Gastroesophageal sphincter (tissue), 4 donors: ENCODE measurements at regions not wholly inside any gene's neighbourhood (a gene's known extent, or its start where the extent isn't known, plus 50 kb on each side); places are given as distances from the start of the nearest gene placed in this dataset.

ENCODE experiments used
- ATAC-seq: fragments of 150-250 bp; one replicate; pipeline ENCODE4 v1.9.1; 2016; ENCODE audit warnings: mild to moderate bottlenecking, moderate library complexity
- H3K27ac ChIP-seq, 4 donors: fragments of 200-600 bp; sonication (generic) in 3 of 4; 1 replicate in 3 of 4; 2 replicates in 1 of 4; pipeline ENCODE4 v1.5.1; 2016 to 2019
- H3K27me3 ChIP-seq: fragments of 200-600 bp; sonication (generic); one replicate; pipeline ENCODE4 v1.5.1; 2019
- H3K36me3 ChIP-seq, 2 donors: fragments of 200-600 bp; sonication (generic); one replicate each; pipeline ENCODE4 v1.5.1; 2019; ENCODE audit warnings: control low read depth in 1 of 2
- H3K4me1 ChIP-seq, 3 donors: fragments of 200-600 bp; sonication (generic); 1 replicate in 2 of 3; 2 replicates in 1 of 3; pipeline ENCODE4 v1.5.1; 2016 to 2019; ENCODE audit warnings: control low read depth in 2 of 3
- H3K4me3 ChIP-seq, 2 donors: fragments of 200-600 bp; sonication (generic); one replicate each; pipeline ENCODE4 v1.5.1; 2019; ENCODE audit warnings: mild to moderate bottlenecking in 1 of 2, moderate library complexity in 1 of 2
- H3K9me3 ChIP-seq, 3 donors: fragments of 200-600 bp; sonication (generic); one replicate each; pipeline ENCODE4 v1.5.1; 2017 to 2019; ENCODE audit warnings: control low read depth in 2 of 3
- EP300 ChIP-seq: sonication (generic); formaldehyde crosslinking; IDR thresholded peaks from one replicate; pipeline ENCODE4 v1.6.1; 2017; ENCODE audit warnings: antibody characterized with exemption, mild to moderate bottlenecking
- POLR2A ChIP-seq, 2 donors: fragments of 450-650 bp; IDR thresholded peaks; one replicate each; pipeline ENCODE4 v1.6.1; 2017; ENCODE audit warnings: antibody characterized with exemption in 2 of 2, mild to moderate bottlenecking in 2 of 2, moderate library complexity in 1 of 2
- POLR2AphosphoS5 ChIP-seq: sonication (generic); formaldehyde crosslinking; IDR thresholded peaks from one replicate; pipeline ENCODE4 v1.6.1; 2017; ENCODE audit warnings: antibody characterized with exemption
- WGBS, 2 donors: methylation state at CpG; one replicate each; pipeline ENCODE4 v1.1.5; 2018; ENCODE audit warnings: low coverage in 1 of 2; 5-methylcytosine and 5-hydroxymethylcytosine counted together
- TF ChIP-seq, protein P1 (sequence below), 4 experiments: fragments of 200-600 bp in 2 of 4; fragments of 450-650 bp in 2 of 4; sonication (generic) in 1 of 4; IDR thresholded peaks; one replicate each; pipeline ENCODE4 v1.5.1; 2017 to 2019; ENCODE audit warnings: antibody characterized with exemption in 4 of 4, mild to moderate bottlenecking in 2 of 4, moderate library complexity in 2 of 4

DNA sequence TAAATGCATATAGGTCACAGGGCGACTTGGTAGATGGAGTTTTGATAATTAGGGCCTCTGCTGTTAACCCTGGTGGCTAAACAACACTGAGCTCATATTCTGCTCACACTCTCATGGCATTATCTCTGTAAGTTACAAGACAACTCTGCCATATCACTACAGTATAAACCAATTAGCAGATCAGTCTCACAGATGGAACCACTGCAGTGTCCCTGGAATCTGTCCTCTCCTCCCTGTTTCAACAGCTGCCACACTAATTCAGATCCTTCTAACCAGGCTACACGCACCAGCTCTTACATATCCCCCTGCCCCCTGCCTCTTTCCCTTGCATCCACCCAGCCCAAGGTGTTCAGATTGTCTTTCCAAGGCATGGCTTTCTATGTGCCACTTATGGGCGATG lies 161.0 kb upstream of the RMST start:
- TF ChIP-seq POLR2AphosphoS5: no peak
- TF ChIP-seq POLR2A (IDR thresholded peaks at IDR 0.05): no peak
- TF ChIP-seq EP300: no peak
- TF ChIP-seq, protein P1, sequence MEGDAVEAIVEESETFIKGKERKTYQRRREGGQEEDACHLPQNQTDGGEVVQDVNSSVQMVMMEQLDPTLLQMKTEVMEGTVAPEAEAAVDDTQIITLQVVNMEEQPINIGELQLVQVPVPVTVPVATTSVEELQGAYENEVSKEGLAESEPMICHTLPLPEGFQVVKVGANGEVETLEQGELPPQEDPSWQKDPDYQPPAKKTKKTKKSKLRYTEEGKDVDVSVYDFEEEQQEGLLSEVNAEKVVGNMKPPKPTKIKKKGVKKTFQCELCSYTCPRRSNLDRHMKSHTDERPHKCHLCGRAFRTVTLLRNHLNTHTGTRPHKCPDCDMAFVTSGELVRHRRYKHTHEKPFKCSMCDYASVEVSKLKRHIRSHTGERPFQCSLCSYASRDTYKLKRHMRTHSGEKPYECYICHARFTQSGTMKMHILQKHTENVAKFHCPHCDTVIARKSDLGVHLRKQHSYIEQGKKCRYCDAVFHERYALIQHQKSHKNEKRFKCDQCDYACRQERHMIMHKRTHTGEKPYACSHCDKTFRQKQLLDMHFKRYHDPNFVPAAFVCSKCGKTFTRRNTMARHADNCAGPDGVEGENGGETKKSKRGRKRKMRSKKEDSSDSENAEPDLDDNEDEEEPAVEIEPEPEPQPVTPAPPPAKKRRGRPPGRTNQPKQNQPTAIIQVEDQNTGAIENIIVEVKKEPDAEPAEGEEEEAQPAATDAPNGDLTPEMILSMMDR (IDR thresholded peaks at IDR 0.05): no peak
- no peak overlapping the region for H3K4me3 ChIP-seq
- no peaks in the 10 kb centered on the region for H3K9me3 ChIP-seq
- H3K4me1 ChIP-seq: no peaks in the 10 kb centered on the region
- no peaks in the 10 kb centered on the region for H3K27me3 ChIP-seq
- no peaks in the 10 kb centered on the region for H3K36me3 ChIP-seq
- ATAC-seq: no peak
- 72 to 91% methylated on average over 2 to 3 of the region's 3 CpGs for WGBS, 2 donors
- no peak overlapping the region for H3K27ac ChIP-seq

DNA sequence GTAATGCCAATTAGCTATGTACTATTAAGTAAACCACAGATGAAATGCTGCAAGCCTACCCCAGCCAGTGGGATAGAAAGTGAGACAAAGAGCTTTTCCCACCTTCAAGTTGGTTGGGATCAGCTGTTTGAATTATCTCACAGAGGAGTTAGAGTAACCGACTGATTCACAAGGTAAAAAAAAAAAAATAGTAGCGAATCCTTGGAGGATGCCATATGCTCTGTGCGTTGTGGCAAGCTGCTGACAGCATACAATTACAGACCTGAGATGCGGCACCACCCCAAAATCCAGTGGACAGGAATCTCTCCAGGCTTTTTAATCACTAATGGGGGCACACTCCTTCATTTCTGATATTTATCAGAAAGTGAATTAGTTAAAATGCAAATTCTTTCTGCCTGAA lies 157.0 kb upstream of the RMST start:
- H3K4me1 ChIP-seq: no peaks in the 10 kb centered on the region
- no peaks in the 10 kb centered on the region for H3K9me3 ChIP-seq
- H3K4me3 ChIP-seq: no peak overlapping the region
- H3K27ac ChIP-seq: no peak overlapping the region
- no peak for ATAC-seq
- 87 to 95% methylated on average over 4 of the region's 4 CpGs for WGBS, 2 donors
- no peaks in the 10 kb centered on the region for H3K36me3 ChIP-seq
- TF ChIP-seq, protein P1 (IDR thresholded peaks at IDR 0.05): no peak
- TF ChIP-seq EP300: no peak
- TF ChIP-seq POLR2A (IDR thresholded peaks at IDR 0.05): no peak
- TF ChIP-seq POLR2AphosphoS5: no peak
- no peaks in the 10 kb centered on the region for H3K27me3 ChIP-seq

DNA sequence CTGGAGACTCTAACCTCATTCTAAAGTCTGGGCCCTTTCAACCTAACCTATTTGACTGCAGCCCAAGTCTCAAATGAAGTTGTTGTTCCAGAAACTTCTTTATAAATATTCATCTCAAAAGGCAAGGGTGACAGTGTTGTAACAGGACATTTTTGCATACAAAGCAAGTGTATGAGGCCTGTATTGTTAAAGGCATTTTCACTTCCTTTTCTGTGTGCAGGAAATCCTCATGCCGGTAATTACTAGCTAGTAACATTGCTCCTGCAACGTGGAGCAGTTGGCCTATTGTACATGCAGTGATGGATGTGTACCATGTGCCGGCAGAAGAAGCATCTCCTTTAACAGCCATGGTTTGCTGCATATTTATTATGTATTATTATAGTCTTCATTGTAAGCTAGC lies 156.5 kb upstream of the RMST start:
- Histone ChIP-seq H3K4me1 (no peaks in the 10 kb centered on the region), H3K36me3 (no peaks in the 10 kb centered on the region), H3K27me3 (no peaks in the 10 kb centered on the region), H3K9me3 (no peaks in the 10 kb centered on the region), H3K4me3 (no peak overlapping the region), H3K27ac (no peak overlapping the region)
- 25 to 51% methylated on average over 3 of the region's 3 CpGs for WGBS, 2 donors
- no peak for ATAC-seq
- TF ChIP-seq, protein P1 (IDR thresholded peaks at IDR 0.05): no peak
- TF ChIP-seq EP300 (no peak), POLR2AphosphoS5 (no peak), POLR2A (IDR thresholded peaks at IDR 0.05) (no peak)

DNA sequence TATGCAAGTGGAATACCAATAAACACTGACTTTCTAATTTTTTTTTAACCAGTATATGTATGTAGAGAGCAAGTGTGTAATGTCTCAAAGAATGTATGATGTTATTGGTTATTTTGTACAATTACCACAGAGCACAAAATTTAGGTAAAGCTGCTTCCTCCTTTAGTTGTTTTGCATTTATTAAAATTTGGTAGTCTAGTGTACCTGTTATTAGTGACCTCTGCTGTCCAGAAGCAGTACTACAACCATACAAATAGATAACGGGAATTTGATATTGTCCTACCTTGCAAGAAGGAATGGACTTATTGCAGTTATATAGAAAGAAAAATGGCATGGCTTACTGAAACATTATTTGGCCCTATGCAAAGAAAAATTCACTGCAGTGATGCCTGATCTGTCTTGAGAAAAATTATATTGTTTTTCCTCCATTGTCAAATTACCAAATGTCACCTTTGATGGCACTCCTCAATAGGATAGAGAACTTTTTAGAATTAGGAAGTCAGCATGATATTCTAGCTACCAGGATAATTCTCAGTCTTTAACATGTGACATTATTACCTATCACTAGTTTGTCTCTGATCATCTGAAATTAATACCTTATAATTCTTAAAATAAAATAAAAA lies 153.9 kb upstream of the RMST start:
- no peak for ATAC-seq
- H3K36me3 ChIP-seq: no peaks in the 10 kb centered on the region
- 0 to 7% methylated on average over 1 of the region's 1 CpG for WGBS, 2 donors
- H3K9me3 ChIP-seq: no peaks in the 10 kb centered on the region
- no peaks in the 10 kb centered on the region for H3K27me3 ChIP-seq
- H3K27ac ChIP-seq: no peak overlapping the region
- TF ChIP-seq, protein P1 (IDR thresholded peaks at IDR 0.05): peak; percentile 68 to 77 (median 74)
- TF ChIP-seq EP300: no peak
- no peak overlapping the region for H3K4me3 ChIP-seq
- H3K4me1 ChIP-seq: no peaks in the 10 kb centered on the region

DNA sequence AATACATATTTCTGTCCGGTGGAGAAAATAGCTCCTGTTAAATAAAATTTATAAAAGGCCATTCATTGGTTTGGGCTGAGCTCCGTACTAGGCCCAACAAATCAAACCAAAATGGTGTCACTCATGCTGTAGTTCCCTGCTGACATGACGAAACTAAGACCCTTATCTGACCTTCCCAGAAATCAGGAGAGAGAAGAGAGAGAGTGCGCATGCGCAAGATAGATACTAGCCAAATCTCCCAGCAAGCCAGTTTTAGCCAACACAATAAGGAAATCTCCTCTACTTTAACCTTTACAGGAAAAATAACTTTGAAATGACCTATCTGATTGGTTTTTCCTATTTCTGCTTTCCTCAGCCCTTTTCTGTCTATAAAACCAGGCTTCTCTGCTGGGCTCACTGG lies 152.7 kb upstream of the RMST start:
- H3K36me3 ChIP-seq: no peaks in the 10 kb centered on the region
- TF ChIP-seq, protein P1 (IDR thresholded peaks at IDR 0.05): no peak
- no peak for TF ChIP-seq POLR2AphosphoS5
- TF ChIP-seq EP300: no peak
- TF ChIP-seq POLR2A (IDR thresholded peaks at IDR 0.05): no peak
- no peak overlapping the region for H3K4me3 ChIP-seq
- WGBS, 2 donors: 83 to 89% methylated on average over 2 to 5 of the region's 5 CpGs
- no peak overlapping the region for H3K27ac ChIP-seq
- H3K9me3 ChIP-seq: no peaks in the 10 kb centered on the region
- no peak for ATAC-seq
- no peaks in the 10 kb centered on the region for H3K4me1 ChIP-seq
- H3K27me3 ChIP-seq: no peaks in the 10 kb centered on the region
